MM.1S (cell line): ENCODE measurements at regions not wholly inside any gene's neighbourhood (a gene's known extent, or its start where the extent isn't known, plus 50 kb on each side); places are given as distances from the start of the nearest gene placed in this dataset.

ENCODE experiments used
- EZH2 ChIP-seq: fragments of 300-600 bp; sonication (generic); optimal IDR thresholded peaks from 2 replicates; pipeline ENCODE3; 2017; ENCODE audit warnings: low read depth, mild to moderate bottlenecking, antibody characterized with exemption, low read length, mixed read lengths
- TF ChIP-seq, protein P1 (sequence below): fragments of 300-600 bp; sonication (generic); IDR thresholded peaks from 2 replicates; pipeline ENCODE4 v1.5.1; 2016; ENCODE audit warnings: antibody characterized with exemption, low read length, mixed read lengths

DNA sequence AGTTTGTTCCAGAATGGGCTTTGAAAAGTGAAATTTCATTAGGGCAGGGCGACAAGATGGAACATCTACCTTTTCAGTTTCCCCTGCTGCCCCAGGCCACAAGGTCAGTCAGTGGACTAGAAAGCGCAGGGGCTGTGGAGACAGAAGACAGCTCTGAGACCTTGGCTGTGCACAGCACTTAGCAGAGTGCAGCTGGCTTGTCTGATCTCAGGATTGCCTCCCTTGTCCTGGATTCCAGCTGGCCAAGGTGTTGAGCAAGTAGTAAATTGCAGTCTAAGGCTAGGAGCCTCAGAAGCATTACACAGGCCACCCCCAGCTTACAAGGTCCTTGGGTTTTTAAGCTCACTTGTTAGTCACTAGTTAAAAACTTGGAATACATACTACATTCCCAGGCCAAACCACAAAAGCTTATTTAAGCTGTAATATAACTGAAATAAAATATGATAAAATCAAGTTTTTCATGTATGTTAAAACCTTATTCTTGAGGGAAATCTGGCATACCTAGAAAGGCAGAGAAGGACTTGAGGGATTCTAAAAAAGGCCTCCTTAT is 67.3 kb upstream of the NPY start:
- TF ChIP-seq, protein P1, sequence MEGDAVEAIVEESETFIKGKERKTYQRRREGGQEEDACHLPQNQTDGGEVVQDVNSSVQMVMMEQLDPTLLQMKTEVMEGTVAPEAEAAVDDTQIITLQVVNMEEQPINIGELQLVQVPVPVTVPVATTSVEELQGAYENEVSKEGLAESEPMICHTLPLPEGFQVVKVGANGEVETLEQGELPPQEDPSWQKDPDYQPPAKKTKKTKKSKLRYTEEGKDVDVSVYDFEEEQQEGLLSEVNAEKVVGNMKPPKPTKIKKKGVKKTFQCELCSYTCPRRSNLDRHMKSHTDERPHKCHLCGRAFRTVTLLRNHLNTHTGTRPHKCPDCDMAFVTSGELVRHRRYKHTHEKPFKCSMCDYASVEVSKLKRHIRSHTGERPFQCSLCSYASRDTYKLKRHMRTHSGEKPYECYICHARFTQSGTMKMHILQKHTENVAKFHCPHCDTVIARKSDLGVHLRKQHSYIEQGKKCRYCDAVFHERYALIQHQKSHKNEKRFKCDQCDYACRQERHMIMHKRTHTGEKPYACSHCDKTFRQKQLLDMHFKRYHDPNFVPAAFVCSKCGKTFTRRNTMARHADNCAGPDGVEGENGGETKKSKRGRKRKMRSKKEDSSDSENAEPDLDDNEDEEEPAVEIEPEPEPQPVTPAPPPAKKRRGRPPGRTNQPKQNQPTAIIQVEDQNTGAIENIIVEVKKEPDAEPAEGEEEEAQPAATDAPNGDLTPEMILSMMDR: no peak
- no peak for TF ChIP-seq EZH2
